GOT3 (cell line): ENCODE measurements at regions not wholly inside any gene's neighbourhood (a gene's known extent, or its start where the extent isn't known, plus 50 kb on each side); places are given as distances from the start of the nearest gene placed in this dataset.
A peak's percentile ranks its signal among the peaks of the same experiment; 100 is the strongest.

Experiments
- DNase-seq: peaks from one replicate; lab custom pipeline; 2025; ENCODE audit warnings: mixed read lengths; lab: John Stamatoyannopoulos, UW

DNA sequence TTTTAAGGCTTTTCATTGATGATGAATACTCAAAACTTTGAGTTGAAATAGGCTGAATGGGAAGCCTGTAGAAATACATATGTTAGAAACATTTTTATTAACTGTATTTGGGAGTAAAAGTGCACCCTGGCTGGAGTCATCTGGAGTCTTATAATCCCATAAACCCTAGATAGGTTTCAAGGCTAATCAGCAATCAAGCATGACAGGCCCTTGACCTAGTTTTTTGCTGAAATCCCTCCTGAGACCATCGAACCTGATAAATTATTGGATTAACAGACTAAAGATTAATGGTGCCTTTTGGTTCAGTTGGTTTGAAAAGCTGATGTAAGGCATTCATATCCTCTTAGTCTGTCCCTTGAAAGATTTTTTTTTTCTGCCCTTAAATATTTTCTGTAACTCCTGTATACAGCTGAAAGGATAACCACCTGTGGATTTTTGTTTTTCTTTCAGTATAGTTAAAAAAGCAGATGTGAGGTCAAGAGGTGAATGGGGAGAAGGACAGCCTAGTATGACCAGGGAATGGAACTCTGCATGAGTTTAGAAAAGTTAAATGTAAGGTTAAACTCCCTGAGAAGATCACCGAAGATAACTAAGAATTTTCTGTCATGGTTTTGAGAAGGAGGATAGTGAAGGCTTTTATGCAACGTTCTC is 69.4 kb upstream of the STXBP5L start:
- DNase-seq, result no peak

- no peak for DNase-seq
Measured at GRCh38 chr3:120839120-120839519, 68.9 kb upstream of the STXBP5L start.

DNA sequence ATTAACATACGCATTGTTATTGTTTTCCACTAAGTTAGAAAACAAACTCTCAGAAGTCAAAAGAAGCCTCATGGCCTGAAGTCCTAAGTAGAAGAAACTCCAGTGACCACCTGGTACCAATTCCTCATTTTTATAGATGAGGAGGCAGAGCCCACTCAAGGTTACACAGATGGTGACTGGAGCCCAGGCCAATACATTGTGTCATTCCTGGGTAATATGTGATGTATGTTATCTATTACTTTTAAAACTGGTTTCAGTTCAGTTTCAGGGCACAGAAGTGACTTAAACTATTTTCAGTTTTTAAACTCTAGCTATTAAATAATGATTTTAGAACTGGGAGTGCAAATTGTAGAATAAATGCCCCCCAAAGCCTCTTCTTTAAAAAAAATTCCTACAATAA is 66.7 kb upstream of the STXBP5L start:
- DNase-seq, result no peak

GRCh38 chr3:120846073-120846472 is 61.9 kb upstream of the STXBP5L start:
- no peak for DNase-seq

DNA sequence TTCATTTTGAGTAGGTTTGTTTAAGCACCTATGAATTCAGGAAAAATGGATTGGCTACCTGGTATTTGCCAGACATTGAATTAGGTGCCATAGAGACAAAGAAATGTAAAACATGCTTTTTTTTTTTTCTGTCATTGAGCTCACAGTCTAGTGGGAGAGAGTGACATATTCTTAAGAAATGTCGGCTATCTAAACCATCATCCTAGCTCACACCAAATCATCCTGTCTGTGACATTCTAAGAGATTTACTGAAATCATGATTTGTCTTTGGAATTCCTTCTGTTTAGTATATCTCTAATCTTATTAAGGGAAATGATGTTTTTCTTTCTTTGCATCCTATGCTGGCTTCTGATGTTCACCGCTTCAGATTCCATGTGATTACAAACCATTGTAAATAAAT is 59.5 kb upstream of the STXBP5L start:
- DNase-seq, result no peak

DNA sequence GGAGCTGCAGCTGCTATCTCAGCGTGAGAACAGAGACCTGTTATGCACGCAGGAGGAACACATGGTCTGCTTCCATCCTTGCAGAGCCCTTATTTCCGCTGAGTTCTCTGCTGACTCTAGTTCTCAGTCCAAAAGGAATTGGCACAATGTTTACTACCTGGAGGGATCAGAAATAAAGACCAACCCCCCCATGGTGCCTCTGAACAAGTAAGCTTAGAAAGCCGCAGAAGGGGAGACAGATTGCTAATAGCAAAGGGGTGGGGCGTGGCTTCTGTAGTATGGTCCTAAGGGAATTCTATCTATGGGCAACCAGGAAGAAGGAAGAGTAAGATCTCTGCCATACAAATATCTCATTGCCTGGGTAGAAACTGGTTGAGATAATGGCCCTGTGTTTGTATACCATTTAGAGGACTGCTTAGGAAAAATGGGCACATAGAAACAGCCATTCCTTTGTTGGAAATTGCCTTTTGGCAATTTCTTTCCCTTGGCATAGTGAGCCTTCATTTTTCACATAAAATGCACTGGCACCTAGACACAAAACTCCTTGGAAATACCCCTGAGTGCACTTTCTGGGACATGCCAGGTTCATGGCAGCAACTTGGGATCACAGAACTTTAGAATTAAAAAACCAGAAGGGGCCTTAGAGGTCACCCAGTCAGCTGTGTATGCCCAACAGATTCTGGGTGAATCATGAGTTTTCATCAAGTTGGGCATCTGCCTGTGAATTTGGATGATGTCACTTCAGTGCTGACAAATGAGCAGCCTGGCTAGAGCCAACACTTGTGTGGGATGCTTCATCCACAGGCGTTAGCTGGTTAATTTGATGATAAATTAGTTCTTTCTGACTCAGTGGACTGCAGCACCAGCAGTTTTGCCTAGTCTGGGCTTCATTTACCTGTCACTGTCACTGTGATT is 57.4 kb upstream of the STXBP5L start:
- no peak for DNase-seq

- no peak for DNase-seq
Measured at GRCh38 chr3:120852412-120852811, 55.6 kb upstream of the STXBP5L start.

- no peak for DNase-seq
Measured at GRCh38 chr3:120853416-120853815, 54.6 kb upstream of the STXBP5L start.

GRCh38 chr3:120854908-120855526 is 53.0 kb upstream of the STXBP5L start:
- DNase-seq, result no peak

GRCh38 chr3:120855665-120856437 is 52.2 kb upstream of the STXBP5L start:
- peak; percentile 29 for DNase-seq
